Common myeloid progenitor, CD34-positive (primary cell): ENCODE measurements at regions not wholly inside any gene's neighbourhood (a gene's known extent, or its start where the extent isn't known, plus 50 kb on each side); places are given as distances from the start of the nearest gene placed in this dataset.

Source experiments
- CTCF ChIA-PET: fragments of 350-600 bp; sonication (Branson Sonifier 250); formaldehyde crosslinking; loops from one replicate; lab custom pipeline; 2021; ENCODE audit warnings: antibody characterized with exemption; lab: Charles Lee
- POLR2A ChIA-PET: fragments of 350-600 bp; sonication (Branson Sonifier 250); formaldehyde crosslinking; loops from one replicate; lab custom pipeline; 2021; ENCODE audit warnings: antibody characterized with exemption; lab: Charles Lee
- DNase-seq, 3 donors: peaks; one replicate each; pipeline versions ENCODE4 v3.0.0 to v3.0.0-alpha.2; 2013
- H3K27ac ChIP-seq, 2 experiments: 1 replicate in 1 of 2; 2 replicates in 1 of 2; pipeline ENCODE4 v1.7.0; 2013; ENCODE audit warnings: inconsistent platforms in 2 of 2, low read length in 2 of 2, mild to moderate bottlenecking in 2 of 2, low read depth in 1 of 2, moderate library complexity in 1 of 2; ENCODE audit not compliant: severe bottlenecking in 2 of 2, insufficient read depth in 1 of 2, poor library complexity in 1 of 2
- H3K27me3 ChIP-seq, 5 experiments: replicated peaks in 2 of 5; 1 replicate in 3 of 5; 2 replicates in 2 of 5; pipeline versions ENCODE4 v1.6.1 to v1.7.0; 2013; ENCODE audit warnings: low read length in 4 of 5, mild to moderate bottlenecking in 2 of 5, moderate library complexity in 2 of 5, inconsistent platforms in 1 of 5; ENCODE audit not compliant: insufficient read depth in 5 of 5, control insufficient read depth in 4 of 5
- H3K36me3 ChIP-seq, 4 experiments: 1 replicate in 2 of 4; 2 replicates in 2 of 4; pipeline versions ENCODE4 v1.6.1 to v1.7.0; 2013; ENCODE audit warnings: low read length in 3 of 4, control low read depth in 1 of 4, mild to moderate bottlenecking in 1 of 4; ENCODE audit not compliant: control insufficient read depth in 4 of 4, insufficient read depth in 4 of 4
- H3K4me1 ChIP-seq, 4 experiments: 1 replicate in 3 of 4; 2 replicates in 1 of 4; pipeline versions ENCODE4 v1.6.1 to v1.7.1; 2013; ENCODE audit warnings: low read length in 3 of 4, mild to moderate bottlenecking in 3 of 4, control low read depth in 1 of 4, inconsistent platforms in 1 of 4, moderate library complexity in 1 of 4; ENCODE audit not compliant: control insufficient read depth in 4 of 4, insufficient read depth in 4 of 4; ENCODE audit errors: control extremely low read depth in 1 of 4
- H3K4me3 ChIP-seq, 7 experiments: 1 replicate in 4 of 7; 2 replicates in 3 of 7; pipeline versions ENCODE4 v1.5.1 to v1.7.0; 2013; ENCODE audit warnings: mild to moderate bottlenecking in 7 of 7, low read length in 6 of 7, moderate library complexity in 6 of 7, inconsistent platforms in 2 of 7, low read depth in 2 of 7, control low read depth in 1 of 7; ENCODE audit not compliant: insufficient read depth in 4 of 7, control insufficient read depth in 1 of 7; ENCODE audit errors: extremely low read depth in 1 of 7
- H3K9me3 ChIP-seq, 5 experiments: 1 replicate in 4 of 5; 2 replicates in 1 of 5; pipeline versions ENCODE4 v1.6.1 to v1.7.1; 2013; ENCODE audit warnings: low read length in 4 of 5, mild to moderate bottlenecking in 2 of 5, inconsistent platforms in 1 of 5, low read depth in 1 of 5, moderate library complexity in 1 of 5; ENCODE audit not compliant: control insufficient read depth in 4 of 5, insufficient read depth in 2 of 5; ENCODE audit errors: control extremely low read depth in 1 of 5
- WGBS: methylation state at CpG from one replicate; pipeline ENCODE4 v1.1.5; 2013; ENCODE audit not compliant: insufficient coverage; 5-methylcytosine and 5-hydroxymethylcytosine counted together

DNA sequence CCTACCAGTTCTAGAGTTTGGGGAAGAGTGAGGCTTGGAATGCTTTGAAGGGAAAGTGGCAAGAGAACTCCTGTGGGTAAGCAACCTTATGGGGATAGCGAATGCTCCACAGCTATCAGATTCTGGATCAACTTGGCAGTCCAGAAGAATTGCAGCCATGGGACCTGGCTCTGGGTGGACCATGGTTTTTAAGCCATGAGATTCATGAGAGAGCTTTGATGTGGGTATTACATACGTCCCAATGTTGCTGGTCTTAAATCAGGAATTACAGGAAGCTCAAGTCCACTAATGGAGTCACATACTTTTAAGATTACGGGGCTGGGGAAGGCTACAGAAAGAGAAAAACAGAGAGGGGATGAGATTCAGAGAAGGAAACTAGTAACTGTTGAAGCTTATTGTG, 142.5 kb upstream of the ELAC2 start:
- CTCF ChIA-PET, result no interaction called here

DNA sequence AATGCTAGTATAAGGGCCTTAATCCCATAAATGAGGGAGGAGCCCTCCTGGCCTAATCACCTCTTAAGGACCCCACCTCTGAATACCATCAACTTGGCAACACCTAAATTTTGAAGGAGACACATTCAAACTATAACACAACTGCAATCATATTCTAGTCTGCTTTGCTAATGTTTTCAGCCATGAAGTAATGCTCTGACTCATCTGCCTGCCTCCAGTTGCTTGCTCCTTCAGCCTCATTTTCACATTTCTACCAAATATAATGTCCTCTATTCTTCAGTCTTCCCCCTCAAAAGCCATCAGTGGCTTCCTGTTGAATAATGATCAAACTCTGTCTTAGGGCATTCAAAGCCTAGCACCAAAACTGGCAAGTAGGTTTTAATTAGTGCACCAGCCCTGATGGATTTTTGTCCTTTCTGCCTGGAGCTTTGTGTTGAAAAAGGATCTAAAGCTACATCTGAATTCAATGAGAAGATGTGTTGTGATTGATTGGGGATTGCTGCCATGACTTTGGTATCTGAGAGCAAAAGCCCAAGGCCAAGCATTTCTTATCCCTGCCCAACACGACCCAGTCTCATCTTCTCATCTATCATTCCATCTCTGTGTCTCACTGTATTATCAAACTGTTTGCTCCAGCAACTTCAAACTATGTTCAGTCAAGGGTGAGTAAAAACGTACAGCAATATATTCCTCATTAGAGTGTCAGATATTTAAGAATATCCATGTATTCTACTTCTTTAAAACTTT, 140.8 kb upstream of the ELAC2 start:
- no peak overlapping the region for H3K27ac ChIP-seq
- H3K9me3 ChIP-seq, result peaks cover 0 to 2% (median 0%) of the 10 kb centered on the region in 5 experiments
- POLR2A ChIA-PET, result no interaction called here
- no peaks in the 10 kb centered on the region for H3K4me1 ChIP-seq
- no peaks in the 10 kb centered on the region for H3K27me3 ChIP-seq
- no peak for DNase-seq
- no CpG with 5 or more reads among the region's 2 CpGs for WGBS
- no peaks in the 10 kb centered on the region for H3K36me3 ChIP-seq
- CTCF ChIA-PET, result no interaction called here
- no peak overlapping the region for H3K4me3 ChIP-seq

More for the DNA sequence above, 142.5 kb upstream of the ELAC2 start:
- Histone ChIP-seq H3K27me3 (no peaks in the 10 kb centered on the region), H3K4me1 (no peaks in the 10 kb centered on the region), H3K27ac (no peak overlapping the region), H3K4me3 (no peak overlapping the region), H3K9me3 (peaks cover 0 to 2% (median 0%) of the 10 kb centered on the region in 5 experiments), H3K36me3 (no peaks in the 10 kb centered on the region)
- 93% methylated on average over 3 of the region's 3 CpGs for WGBS
- POLR2A ChIA-PET, result no interaction called here
- DNase-seq, result no peak

DNA sequence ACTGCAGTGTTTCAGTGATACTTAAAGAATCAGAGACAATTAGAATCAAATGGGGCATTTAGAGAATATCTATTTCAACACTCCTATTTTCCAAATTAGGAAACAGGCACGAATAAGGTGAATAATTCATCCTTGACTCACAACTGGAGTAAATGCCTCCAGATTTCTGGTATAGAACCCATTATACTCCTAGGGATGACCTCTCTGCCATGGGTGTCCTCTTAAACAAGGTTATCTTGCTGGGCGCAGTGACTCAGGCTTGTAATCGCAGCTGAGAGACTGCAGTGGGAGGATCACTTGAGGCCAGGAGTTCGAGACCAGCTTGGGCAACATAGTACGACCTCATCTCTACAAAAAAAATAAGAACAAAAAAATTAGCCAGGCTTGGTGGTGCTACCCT, 139.8 kb upstream of the ELAC2 start:
- H3K4me3 ChIP-seq, result no peak overlapping the region
- no peak overlapping the region for H3K27ac ChIP-seq
- CTCF ChIA-PET, result no interaction called here
- 96% methylated on average over 4 of the region's 5 CpGs for WGBS
- H3K36me3 ChIP-seq, result no peaks in the 10 kb centered on the region
- H3K4me1 ChIP-seq, result no peaks in the 10 kb centered on the region
- POLR2A ChIA-PET, result no interaction called here
- H3K9me3 ChIP-seq, result peaks cover 0 to 2% (median 0%) of the 10 kb centered on the region in 5 experiments
- DNase-seq, result no peak
- H3K27me3 ChIP-seq, result no peaks in the 10 kb centered on the region

DNA sequence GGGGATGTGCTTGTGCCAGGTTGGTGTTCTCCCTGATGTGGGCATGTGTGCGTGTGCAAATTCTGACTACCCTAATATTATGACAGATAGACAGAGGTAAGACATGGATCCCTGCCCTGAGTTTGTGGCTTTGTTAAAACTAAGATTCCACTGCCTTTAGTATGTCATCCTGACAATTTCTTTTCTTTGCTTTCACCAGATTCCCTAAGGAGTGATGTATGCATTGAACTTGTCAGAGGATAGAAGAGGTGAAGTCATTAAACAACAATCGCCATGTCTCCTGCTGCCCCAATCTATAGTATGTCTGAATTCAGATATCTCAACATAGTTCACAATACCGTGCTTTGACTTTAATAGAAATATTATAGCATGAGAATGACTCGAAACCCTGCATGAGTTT, 137.1 kb upstream of the ELAC2 start:
- no peaks in the 10 kb centered on the region for H3K27me3 ChIP-seq
- peaks cover 0 to 2% (median 0%) of the 10 kb centered on the region in 5 experiments for H3K9me3 ChIP-seq
- H3K27ac ChIP-seq, result no peak overlapping the region
- H3K36me3 ChIP-seq, result no peaks in the 10 kb centered on the region
- CTCF ChIA-PET, result no interaction called here
- H3K4me1 ChIP-seq, result no peaks in the 10 kb centered on the region
- 100% methylated on average over 2 of the region's 4 CpGs for WGBS
- no peak overlapping the region for H3K4me3 ChIP-seq
- DNase-seq, result no peak
- POLR2A ChIA-PET, result no interaction called here

DNA sequence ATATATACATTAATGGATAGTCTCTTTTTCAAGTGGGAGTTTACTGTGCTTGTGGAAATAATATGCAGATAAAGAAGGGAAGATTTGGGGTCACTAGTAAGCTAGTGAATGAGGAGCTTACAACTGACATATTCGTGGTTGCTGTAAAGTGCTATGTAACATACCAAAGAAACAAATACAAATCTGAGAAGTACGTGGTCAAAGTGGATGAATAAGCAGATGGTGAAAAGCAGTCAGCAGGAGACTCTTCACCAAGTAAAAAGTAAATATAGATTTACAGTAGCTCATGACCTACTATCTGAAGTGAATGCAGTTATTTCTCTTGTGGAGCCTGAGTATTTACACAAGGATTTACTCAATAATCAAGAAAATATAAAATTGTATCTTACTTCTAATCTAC, 136.6 kb upstream of the ELAC2 start:
- no CpG with 5 or more reads among the region's 2 CpGs for WGBS
- CTCF ChIA-PET, result no interaction called here
- POLR2A ChIA-PET, result no interaction called here

DNA sequence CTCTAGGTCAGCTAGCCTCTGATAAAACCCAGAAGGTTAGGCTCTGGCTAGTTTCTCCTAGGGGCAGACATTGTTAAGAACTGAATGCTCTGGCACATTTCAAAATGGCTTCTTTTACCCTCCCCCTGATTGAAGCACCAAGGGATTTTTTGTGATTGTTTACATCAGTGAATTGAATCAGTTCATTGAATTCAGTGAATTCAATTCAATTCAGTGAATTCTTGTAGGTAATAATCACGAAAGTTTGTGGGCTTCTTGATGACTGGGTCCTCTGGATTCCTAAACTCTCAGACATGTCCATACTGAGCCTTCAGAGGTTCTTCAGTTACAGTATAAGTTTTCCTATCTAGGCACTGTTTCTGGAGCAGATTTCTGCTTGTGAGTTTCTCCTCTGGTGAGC, 135.2 kb upstream of the ELAC2 start:
- H3K27me3 ChIP-seq, result no peaks in the 10 kb centered on the region
- WGBS, result 100% methylated on average over 1 of the region's 1 CpG
- no peaks in the 10 kb centered on the region for H3K4me1 ChIP-seq
- H3K36me3 ChIP-seq, result no peaks in the 10 kb centered on the region
- ChIA-PET CTCF (no interaction called here), POLR2A (no interaction called here)
- peaks cover 0 to 2% (median 0%) of the 10 kb centered on the region in 5 experiments for H3K9me3 ChIP-seq
- no peak for DNase-seq
- no peak overlapping the region for H3K27ac ChIP-seq
- no peak overlapping the region for H3K4me3 ChIP-seq

More for the DNA sequence above, 136.6 kb upstream of the ELAC2 start:
- H3K36me3 ChIP-seq, result no peaks in the 10 kb centered on the region
- H3K27ac ChIP-seq, result no peak overlapping the region
- no peaks in the 10 kb centered on the region for H3K27me3 ChIP-seq
- no peaks in the 10 kb centered on the region for H3K4me1 ChIP-seq
- H3K4me3 ChIP-seq, result no peak overlapping the region
- H3K9me3 ChIP-seq, result peaks cover 0 to 2% (median 0%) of the 10 kb centered on the region in 5 experiments
- DNase-seq, result no peak

DNA sequence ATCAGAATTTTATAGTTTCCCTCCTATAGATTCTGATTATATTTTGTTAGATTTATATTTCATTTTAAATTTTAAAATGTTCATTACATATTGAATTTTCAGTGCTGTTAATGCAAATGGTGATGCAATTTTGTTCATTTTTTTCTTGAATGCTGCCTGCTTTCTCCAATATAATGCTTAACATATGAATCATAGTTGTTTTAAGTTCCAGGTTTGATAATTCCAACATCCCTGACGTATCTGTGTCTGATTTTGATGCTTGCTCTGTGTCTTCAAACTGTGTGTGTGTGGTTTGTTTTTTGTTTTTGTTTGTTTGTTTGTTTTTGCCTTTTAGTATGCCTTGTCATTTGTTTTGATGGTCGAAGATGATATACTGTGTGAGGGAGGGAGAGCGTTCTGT, 134.7 kb upstream of the ELAC2 start:
- Histone ChIP-seq H3K9me3 (peaks cover 0 to 2% (median 0%) of the 10 kb centered on the region in 5 experiments), H3K27ac (no peak overlapping the region), H3K36me3 (no peaks in the 10 kb centered on the region), H3K4me1 (no peaks in the 10 kb centered on the region), H3K4me3 (no peak overlapping the region), H3K27me3 (no peaks in the 10 kb centered on the region)
- POLR2A ChIA-PET, result no interaction called here
- no CpG with 5 or more reads among the region's 3 CpGs for WGBS
- CTCF ChIA-PET, result no interaction called here
- DNase-seq, result no peak
